Neural progenitor cell (in vitro differentiated cells): ENCODE measurements at regions not wholly inside any gene's neighbourhood (a gene's known extent, or its start where the extent isn't known, plus 50 kb on each side); places are given as distances from the start of the nearest gene placed in this dataset.

Experiments used
- DNase-seq: peaks from one replicate; pipeline ENCODE4 v3.0.0-alpha.2; 2016; ENCODE audit warnings: low spot score
- H2AFZ ChIP-seq: fragments of 200-600 bp; sonication (generic); replicated peaks from 2 replicates; pipeline ENCODE4 v1.6.1; 2016; ENCODE audit warnings: antibody characterized with exemption
- H3F3A ChIP-seq: fragments of 200-600 bp; sonication (generic); 2 replicates; pipeline ENCODE4 v1.6.1; 2016; ENCODE audit warnings: antibody characterized with exemption, low read depth
- H3K27ac ChIP-seq: fragments of 200-600 bp; sonication (generic); 2 replicates; pipeline ENCODE4 v1.5.1; 2016; ENCODE audit warnings: mild to moderate bottlenecking
- H3K27me3 ChIP-seq: fragments of 200-600 bp; sonication (generic); 2 replicates; pipeline ENCODE4 v1.6.1; 2016; ENCODE audit warnings: mild to moderate bottlenecking, moderate library complexity
- H3K36me3 ChIP-seq: fragments of 200-600 bp; sonication (generic); 2 replicates; pipeline ENCODE4 v1.5.1; 2016
- H3K4me1 ChIP-seq: fragments of 200-600 bp; sonication (generic); 2 replicates; pipeline ENCODE4 v1.6.1; 2016; ENCODE audit warnings: mixed run types
- H3K4me2 ChIP-seq: fragments of 200-600 bp; sonication (generic); 2 replicates; pipeline ENCODE4 v1.6.1; 2016
- H3K4me3 ChIP-seq: fragments of 200-600 bp; sonication (generic); 2 replicates; pipeline ENCODE4 v1.5.1; 2016
- H3K79me2 ChIP-seq: fragments of 200-600 bp; sonication (generic); 2 replicates; pipeline ENCODE4 v1.6.1; 2016; ENCODE audit warnings: low read depth
- H3K9ac ChIP-seq: fragments of 200-600 bp; sonication (generic); 2 replicates; pipeline ENCODE4 v1.6.1; 2016
- H3K9me3 ChIP-seq: fragments of 200-600 bp; sonication (generic); 2 replicates; pipeline ENCODE4 v1.5.1; 2016; ENCODE audit warnings: low read depth
- H4K20me1 ChIP-seq: fragments of 200-600 bp; sonication (generic); 2 replicates; pipeline ENCODE4 v1.6.1; 2016; ENCODE audit warnings: low read depth
- H3K27ac Mint-ChIP-seq: 3 replicates; pipeline ENCODE4 v1.8.0; 2021; ENCODE audit warnings: mixed read lengths
- H3K27me3 Mint-ChIP-seq: 2 replicates; pipeline ENCODE4 v1.8.0; 2022; ENCODE audit warnings: low read depth, mild to moderate bottlenecking, inconsistent platforms, moderate library complexity, mixed read lengths; ENCODE audit not compliant: insufficient read depth
- H3K36me3 Mint-ChIP-seq: 3 replicates; pipeline ENCODE4 v1.8.0; 2021; ENCODE audit warnings: mixed read lengths
- H3K4me1 Mint-ChIP-seq: 3 replicates; pipeline ENCODE4 v1.8.0; 2021; ENCODE audit warnings: mixed read lengths
- H3K4me3 Mint-ChIP-seq: 3 replicates; pipeline ENCODE4 v1.8.0; 2021; ENCODE audit warnings: mild to moderate bottlenecking, moderate library complexity, mixed read lengths
- H3K9me3 Mint-ChIP-seq: 3 replicates; pipeline ENCODE4 v1.8.0; 2020; ENCODE audit warnings: mixed read lengths
- EZH2 ChIP-seq: fragments of 200-600 bp; sonication (generic); IDR thresholded peaks from 2 replicates; pipeline ENCODE4 v1.6.1; 2017; ENCODE audit warnings: antibody characterized with exemption, mild to moderate bottlenecking, moderate library complexity
- EZH2phosphoT487 ChIP-seq: fragments of 200-600 bp; sonication (generic); IDR thresholded peaks from 2 replicates; pipeline ENCODE4 v1.6.1; 2017; ENCODE audit warnings: antibody characterized with exemption
- TF ChIP-seq, protein P1 (sequence below): fragments of 200-600 bp; sonication (generic); IDR thresholded peaks from 2 replicates; pipeline ENCODE4 v1.5.1; 2017; ENCODE audit warnings: antibody characterized with exemption, mild to moderate bottlenecking

DNA sequence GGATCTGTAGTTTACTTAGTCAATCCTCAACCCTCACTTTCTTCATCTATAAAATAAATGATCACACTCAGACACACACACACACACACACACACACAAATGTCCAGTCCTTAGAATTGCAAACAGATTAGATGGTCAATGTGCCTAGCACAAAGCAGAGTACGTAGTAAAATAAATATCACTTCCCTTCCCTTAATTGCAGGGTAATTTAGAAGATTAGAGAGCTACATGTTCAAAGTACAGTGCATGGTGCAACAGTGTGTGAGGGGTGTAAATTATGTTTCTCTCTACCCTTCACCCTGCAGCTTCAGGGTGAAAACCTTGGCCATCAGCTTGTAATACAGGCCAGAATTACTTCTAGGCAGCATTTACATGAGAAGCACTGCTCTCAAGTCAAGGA is 187.0 kb upstream of the GHITM start:
- no peaks in the 10 kb centered on the region for H3K36me3 Mint-ChIP-seq
- H3K4me2 ChIP-seq: no peak overlapping the region
- no peaks in the 10 kb centered on the region for H3K79me2 ChIP-seq
- H3K27me3 Mint-ChIP-seq: peaks cover 4% of the 10 kb centered on the region
- TF ChIP-seq, protein P1, sequence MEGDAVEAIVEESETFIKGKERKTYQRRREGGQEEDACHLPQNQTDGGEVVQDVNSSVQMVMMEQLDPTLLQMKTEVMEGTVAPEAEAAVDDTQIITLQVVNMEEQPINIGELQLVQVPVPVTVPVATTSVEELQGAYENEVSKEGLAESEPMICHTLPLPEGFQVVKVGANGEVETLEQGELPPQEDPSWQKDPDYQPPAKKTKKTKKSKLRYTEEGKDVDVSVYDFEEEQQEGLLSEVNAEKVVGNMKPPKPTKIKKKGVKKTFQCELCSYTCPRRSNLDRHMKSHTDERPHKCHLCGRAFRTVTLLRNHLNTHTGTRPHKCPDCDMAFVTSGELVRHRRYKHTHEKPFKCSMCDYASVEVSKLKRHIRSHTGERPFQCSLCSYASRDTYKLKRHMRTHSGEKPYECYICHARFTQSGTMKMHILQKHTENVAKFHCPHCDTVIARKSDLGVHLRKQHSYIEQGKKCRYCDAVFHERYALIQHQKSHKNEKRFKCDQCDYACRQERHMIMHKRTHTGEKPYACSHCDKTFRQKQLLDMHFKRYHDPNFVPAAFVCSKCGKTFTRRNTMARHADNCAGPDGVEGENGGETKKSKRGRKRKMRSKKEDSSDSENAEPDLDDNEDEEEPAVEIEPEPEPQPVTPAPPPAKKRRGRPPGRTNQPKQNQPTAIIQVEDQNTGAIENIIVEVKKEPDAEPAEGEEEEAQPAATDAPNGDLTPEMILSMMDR: no peak
- TF ChIP-seq EZH2: no peak
- TF ChIP-seq EZH2phosphoT487: no peak
- no peaks in the 10 kb centered on the region for H3K9me3 Mint-ChIP-seq
- no peak for DNase-seq
- H3K27ac Mint-ChIP-seq: no peak overlapping the region
- no peak overlapping the region for H3K27ac ChIP-seq
- peaks cover 13% of the 10 kb centered on the region for H3K4me1 Mint-ChIP-seq
- no peaks in the 10 kb centered on the region for H3K9me3 ChIP-seq
- H2AFZ ChIP-seq: no peak overlapping the region
- no peak overlapping the region for H3K4me3 Mint-ChIP-seq
- peaks cover 40% of the 10 kb centered on the region for H3K4me1 ChIP-seq
- H3K27me3 ChIP-seq: peaks cover 29% of the 10 kb centered on the region
- H3K4me3 ChIP-seq: no peak overlapping the region
- H3K9ac ChIP-seq: no peak overlapping the region
- H4K20me1 ChIP-seq: no peaks in the 10 kb centered on the region
- H3F3A ChIP-seq: peaks cover 20% of the 10 kb centered on the region
- no peaks in the 10 kb centered on the region for H3K36me3 ChIP-seq

DNA sequence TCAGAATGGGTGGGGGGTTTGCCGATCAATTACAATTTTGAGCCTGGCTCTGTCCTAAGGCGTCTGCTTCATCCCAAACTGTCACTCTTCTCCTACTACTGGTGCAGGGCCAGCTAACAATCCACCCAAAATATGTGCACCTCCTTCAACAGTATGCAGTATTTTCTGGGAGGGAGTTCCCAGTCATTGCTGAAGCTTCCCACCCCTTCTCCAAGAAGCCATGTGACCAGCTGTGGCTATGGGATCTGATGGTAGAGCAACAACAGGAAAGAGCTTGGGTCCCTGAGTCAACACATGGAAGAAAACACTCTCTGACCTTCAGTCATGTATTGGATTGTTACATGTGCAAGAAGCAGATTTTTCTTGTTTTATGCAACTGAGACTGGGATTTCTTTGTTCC is 185.7 kb upstream of the GHITM start:
- peaks cover 28% of the 10 kb centered on the region for H3F3A ChIP-seq
- H3K9me3 ChIP-seq: no peaks in the 10 kb centered on the region
- H3K27ac Mint-ChIP-seq: no peak overlapping the region
- no peak overlapping the region for H3K4me3 ChIP-seq
- no peak for TF ChIP-seq EZH2phosphoT487
- TF ChIP-seq, protein P1: no peak
- no peak for TF ChIP-seq EZH2
- H3K4me2 ChIP-seq: no peak overlapping the region
- H3K9me3 Mint-ChIP-seq: no peaks in the 10 kb centered on the region
- peaks cover 35% of the 10 kb centered on the region for H3K27me3 ChIP-seq
- H3K9ac ChIP-seq: no peak overlapping the region
- no peak overlapping the region for H2AFZ ChIP-seq
- H3K27me3 Mint-ChIP-seq: peaks cover 3% of the 10 kb centered on the region
- peaks cover 21% of the 10 kb centered on the region for H3K4me1 Mint-ChIP-seq
- no peak for DNase-seq
- no peaks in the 10 kb centered on the region for H3K36me3 ChIP-seq
- no peaks in the 10 kb centered on the region for H3K36me3 Mint-ChIP-seq
- H4K20me1 ChIP-seq: no peaks in the 10 kb centered on the region
- no peak overlapping the region for H3K4me3 Mint-ChIP-seq
- H3K79me2 ChIP-seq: no peaks in the 10 kb centered on the region
- peaks cover 51% of the 10 kb centered on the region for H3K4me1 ChIP-seq
- H3K27ac ChIP-seq: no peak overlapping the region

DNA sequence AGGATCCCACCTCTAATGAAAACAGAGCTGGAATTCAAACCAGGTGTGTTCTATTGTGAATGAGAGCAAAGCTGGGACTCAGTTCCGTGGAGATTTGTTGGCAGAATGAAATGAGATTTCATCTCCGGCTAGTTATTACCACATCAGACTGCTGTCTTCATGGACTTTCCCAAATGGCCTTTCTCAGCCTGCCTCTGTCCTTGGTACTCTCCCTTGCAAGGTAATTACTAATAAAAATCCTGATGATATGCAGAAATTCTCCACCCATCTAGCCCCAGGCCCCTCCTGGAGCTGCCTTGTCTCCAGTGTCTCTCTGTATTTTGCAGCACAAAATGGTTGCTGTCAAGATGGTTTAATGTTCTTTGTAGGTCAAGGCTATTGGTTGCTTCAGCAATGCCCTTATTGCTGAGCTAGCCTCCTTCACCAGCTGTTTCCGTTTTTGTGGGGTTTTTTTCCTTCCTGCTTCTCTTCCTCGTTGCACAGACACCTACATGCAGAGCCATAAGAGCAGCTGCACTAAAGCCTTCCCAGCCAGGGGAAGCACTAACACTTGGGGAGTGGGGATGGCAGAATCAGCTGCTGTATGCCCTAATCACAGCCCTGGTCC is 185.0 kb upstream of the GHITM start:
- peaks cover 21% of the 10 kb centered on the region for H3K4me1 Mint-ChIP-seq

More for the DNA sequence above, 185.0 kb upstream of the GHITM start:
- no peaks in the 10 kb centered on the region for H3K79me2 ChIP-seq
- no peaks in the 10 kb centered on the region for H4K20me1 ChIP-seq
- H3K4me3 ChIP-seq: no peak overlapping the region
- H3K9me3 ChIP-seq: no peaks in the 10 kb centered on the region
- H3K36me3 Mint-ChIP-seq: no peaks in the 10 kb centered on the region
- H3K27me3 Mint-ChIP-seq: peaks cover 3% of the 10 kb centered on the region
- no peak for DNase-seq
- no peak overlapping the region for H3K9ac ChIP-seq
- no peaks in the 10 kb centered on the region for H3K36me3 ChIP-seq
- no peak overlapping the region for H3K4me2 ChIP-seq
- peaks cover 47% of the 10 kb centered on the region for H3K4me1 ChIP-seq
- H3F3A ChIP-seq: peaks cover 28% of the 10 kb centered on the region
- no peak overlapping the region for H2AFZ ChIP-seq
- peaks cover 42% of the 10 kb centered on the region for H3K27me3 ChIP-seq
- H3K9me3 Mint-ChIP-seq: no peaks in the 10 kb centered on the region
- H3K27ac ChIP-seq: no peak overlapping the region
- TF ChIP-seq EZH2 (no peak), EZH2phosphoT487 (no peak)
- TF ChIP-seq, protein P1: no peak
- no peak overlapping the region for H3K4me3 Mint-ChIP-seq
- no peak overlapping the region for H3K27ac Mint-ChIP-seq
